Tongue (tissue), 1 donor: ENCODE measurements at regions not wholly inside any gene's neighbourhood (a gene's known extent, or its start where the extent isn't known, plus 50 kb on each side); places are given as distances from the start of the nearest gene placed in this dataset.

Experiments used
- DNase-seq: peaks from one replicate; pipeline ENCODE4 v3.0.0-alpha.2; 2015

- peak; percentile 82 for DNase-seq
These were observed 62.1 kb upstream of the MAPRE2 start for GRCh38 chr18:34978953-34979608.

GRCh38 chr18:34981487-34981886 lies 59.7 kb upstream of the MAPRE2 start:
- DNase-seq: no peak

GRCh38 chr18:34985963-34986362 lies 55.2 kb upstream of the MAPRE2 start:
- DNase-seq: no peak

GRCh38 chr18:34990597-34990996 lies 50.6 kb upstream of the MAPRE2 start:
- no peak for DNase-seq

- no peak for DNase-seq
These were observed 50.1 kb upstream of the MAPRE2 start for GRCh38 chr18:34991152-34991551.
